Loucy (cell line): ENCODE measurements at regions not wholly inside any gene's neighbourhood (a gene's known extent, or its start where the extent isn't known, plus 50 kb on each side); places are given as distances from the start of the nearest gene placed in this dataset.

Experiments used
- H2AFZ ChIP-seq: fragments of 200-600 bp; sonication (generic); 2 replicates; pipeline ENCODE4 v1.6.0; 2016; ENCODE audit warnings: antibody characterized with exemption, mild to moderate bottlenecking, low read length, moderate library complexity
- H3F3A ChIP-seq: fragments of 200-600 bp; 2 replicates; pipeline ENCODE4 v1.6.0; 2016; ENCODE audit warnings: antibody characterized with exemption, low read depth, mild to moderate bottlenecking
- H3K27me3 ChIP-seq: fragments of 200-600 bp; sonication (generic); 2 replicates; pipeline ENCODE4 v1.6.1; 2014; ENCODE audit warnings: low read length, mild to moderate bottlenecking; ENCODE audit not compliant: insufficient read depth, poor library complexity, severe bottlenecking
- H3K36me3 ChIP-seq: fragments of 200-600 bp; sonication (generic); 2 replicates; pipeline ENCODE4 v1.6.1; 2016; ENCODE audit warnings: low read length; ENCODE audit not compliant: insufficient read depth
- H3K4me1 ChIP-seq: fragments of 200-600 bp; sonication (generic); 2 replicates; pipeline ENCODE4 v1.5.1; 2014; ENCODE audit warnings: low read length, mild to moderate bottlenecking; ENCODE audit not compliant: insufficient read depth, poor library complexity, severe bottlenecking
- H3K4me2 ChIP-seq: fragments of 200-600 bp; sonication (generic); 2 replicates; pipeline ENCODE4 v1.6.0; 2014; ENCODE audit warnings: antibody characterized with exemption, low read length, low read depth, mild to moderate bottlenecking; ENCODE audit not compliant: poor library complexity, severe bottlenecking
- H3K4me3 ChIP-seq: fragments of 200-600 bp; sonication (generic); 2 replicates; pipeline ENCODE4 v1.5.1; 2014; ENCODE audit warnings: low read length, mild to moderate bottlenecking, mixed read lengths; ENCODE audit not compliant: poor library complexity, severe bottlenecking
- H3K79me2 ChIP-seq: fragments of 200-600 bp; sonication (generic); 2 replicates; pipeline ENCODE4 v1.6.1; 2014; ENCODE audit warnings: low read length; ENCODE audit not compliant: insufficient read depth
- H3K9ac ChIP-seq: fragments of 200-600 bp; sonication (generic); 2 replicates; pipeline ENCODE4 v1.6.0; 2014; ENCODE audit warnings: mild to moderate bottlenecking, low read depth, low read length, moderate library complexity; ENCODE audit not compliant: poor library complexity, severe bottlenecking
- H3K9me2 ChIP-seq: fragments of 200-600 bp; sonication (generic); replicated peaks from 2 replicates; pipeline ENCODE4 v1.6.1; 2016; ENCODE audit warnings: low read depth, low read length, mixed read lengths
- H3K9me3 ChIP-seq: fragments of 200-600 bp; sonication (generic); 2 replicates; pipeline ENCODE4 v1.6.1; 2014; ENCODE audit warnings: mild to moderate bottlenecking, antibody characterized with exemption, low read length, low read depth; ENCODE audit not compliant: insufficient read depth
- H4K20me1 ChIP-seq: fragments of 200-600 bp; sonication (generic); 2 replicates; pipeline ENCODE4 v1.6.0; 2014; ENCODE audit warnings: antibody characterized with exemption, low read length, mild to moderate bottlenecking; ENCODE audit not compliant: insufficient read depth, poor library complexity, severe bottlenecking
- EZH2phosphoT487 ChIP-seq: fragments of 200-600 bp; IDR thresholded peaks from 2 replicates; pipeline ENCODE4 v1.6.1; 2018; ENCODE audit warnings: antibody characterized with exemption, mild to moderate bottlenecking, moderate library complexity, borderline replicate concordance
- TF ChIP-seq, protein P1 (sequence below): fragments of 200-600 bp; sonication (generic); conservative IDR thresholded peaks from 2 replicates; pipeline ENCODE4 v1.5.1; 2014; ENCODE audit warnings: mild to moderate bottlenecking, antibody characterized with exemption, low read length

DNA sequence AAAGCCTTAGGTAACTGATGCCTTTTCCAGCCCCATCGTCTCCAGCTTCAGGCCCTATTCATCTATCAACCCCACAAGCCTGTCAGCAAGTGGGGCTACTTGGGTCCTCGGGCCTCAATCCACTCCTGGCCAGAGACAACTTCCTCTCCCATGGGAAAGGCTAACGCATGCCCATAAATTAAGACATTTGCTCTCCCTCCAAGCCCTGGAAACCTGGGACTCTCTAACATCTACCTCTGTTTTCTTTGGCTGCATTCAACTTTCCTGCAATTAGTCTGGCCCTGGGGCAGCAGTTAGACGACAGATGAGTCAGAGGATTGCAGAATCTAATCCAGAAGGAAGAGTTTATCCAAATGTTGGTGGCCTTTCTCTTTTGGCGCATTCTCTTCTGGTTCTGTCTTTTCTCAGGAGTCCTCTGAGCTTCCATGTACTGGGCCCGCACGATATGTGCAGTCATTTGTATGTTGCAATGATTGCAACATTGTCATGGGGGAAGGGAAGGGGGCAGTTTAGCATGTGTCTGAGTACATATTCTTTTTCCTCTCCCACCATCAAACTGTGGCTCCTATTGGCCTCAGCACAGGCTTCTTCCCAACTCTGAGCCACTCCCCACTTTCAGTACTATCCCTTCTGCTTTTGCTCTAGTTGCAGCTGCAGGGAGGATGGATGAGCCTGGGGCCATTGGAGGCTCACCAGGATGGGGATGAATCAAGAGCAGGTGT is 54.4 kb downstream of the NAV1 start:
- H3K79me2 ChIP-seq = no peaks in the 10 kb centered on the region

DNA sequence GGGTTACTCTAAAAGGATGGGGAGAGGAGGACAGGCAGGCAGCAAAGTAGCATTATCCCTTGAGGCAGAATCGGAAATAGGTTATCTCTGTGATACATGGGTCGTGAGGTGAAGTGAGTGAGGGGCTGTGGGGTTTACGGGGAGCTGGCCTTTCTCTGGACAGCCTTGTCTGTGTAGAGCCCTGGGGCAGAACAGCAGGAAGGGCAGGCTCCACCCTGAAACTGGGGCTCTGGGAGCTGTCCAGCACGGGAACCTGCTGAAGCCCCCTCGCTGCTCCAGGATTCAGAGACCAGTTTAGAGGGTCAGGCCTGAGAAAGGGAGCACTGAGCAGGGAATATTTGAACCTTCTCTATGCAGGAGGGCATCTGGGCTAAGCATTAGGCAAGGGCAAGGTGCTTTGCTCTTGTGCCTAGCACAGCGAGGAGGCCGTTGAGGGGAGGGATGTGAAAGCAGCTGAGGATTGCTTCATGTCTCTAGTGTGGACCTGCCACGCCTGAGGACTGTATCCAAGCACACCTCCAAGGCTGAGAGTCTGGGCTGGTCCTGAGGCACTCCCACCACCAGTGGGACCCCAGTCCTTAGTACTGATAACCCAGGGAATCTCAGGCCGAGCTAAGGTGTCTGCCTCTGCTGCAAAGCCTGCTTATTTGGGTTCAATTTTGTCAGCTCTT is 55.8 kb downstream of the NAV1 start:
- no peak overlapping the region for H3K4me3 ChIP-seq
- no peaks in the 10 kb centered on the region for H3K4me1 ChIP-seq
- no peak overlapping the region for H3K4me2 ChIP-seq
- TF ChIP-seq EZH2phosphoT487 = no peak
- TF ChIP-seq, protein P1, sequence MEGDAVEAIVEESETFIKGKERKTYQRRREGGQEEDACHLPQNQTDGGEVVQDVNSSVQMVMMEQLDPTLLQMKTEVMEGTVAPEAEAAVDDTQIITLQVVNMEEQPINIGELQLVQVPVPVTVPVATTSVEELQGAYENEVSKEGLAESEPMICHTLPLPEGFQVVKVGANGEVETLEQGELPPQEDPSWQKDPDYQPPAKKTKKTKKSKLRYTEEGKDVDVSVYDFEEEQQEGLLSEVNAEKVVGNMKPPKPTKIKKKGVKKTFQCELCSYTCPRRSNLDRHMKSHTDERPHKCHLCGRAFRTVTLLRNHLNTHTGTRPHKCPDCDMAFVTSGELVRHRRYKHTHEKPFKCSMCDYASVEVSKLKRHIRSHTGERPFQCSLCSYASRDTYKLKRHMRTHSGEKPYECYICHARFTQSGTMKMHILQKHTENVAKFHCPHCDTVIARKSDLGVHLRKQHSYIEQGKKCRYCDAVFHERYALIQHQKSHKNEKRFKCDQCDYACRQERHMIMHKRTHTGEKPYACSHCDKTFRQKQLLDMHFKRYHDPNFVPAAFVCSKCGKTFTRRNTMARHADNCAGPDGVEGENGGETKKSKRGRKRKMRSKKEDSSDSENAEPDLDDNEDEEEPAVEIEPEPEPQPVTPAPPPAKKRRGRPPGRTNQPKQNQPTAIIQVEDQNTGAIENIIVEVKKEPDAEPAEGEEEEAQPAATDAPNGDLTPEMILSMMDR = no peak
- no peak overlapping the region for H2AFZ ChIP-seq
- no peaks in the 10 kb centered on the region for H3K36me3 ChIP-seq
- H3K27me3 ChIP-seq = no peaks in the 10 kb centered on the region
- no peaks in the 10 kb centered on the region for H3F3A ChIP-seq
- H3K9ac ChIP-seq = no peak overlapping the region
- no peaks in the 10 kb centered on the region for H4K20me1 ChIP-seq
- no peaks in the 10 kb centered on the region for H3K9me3 ChIP-seq
- H3K9me2 ChIP-seq = no peaks in the 10 kb centered on the region
- no peaks in the 10 kb centered on the region for H3K79me2 ChIP-seq

More for the DNA sequence above, 54.4 kb downstream of the NAV1 start:
- Histone ChIP-seq H3K36me3 (no peaks in the 10 kb centered on the region), H3F3A (no peaks in the 10 kb centered on the region), H3K4me2 (no peak overlapping the region), H3K27me3 (no peaks in the 10 kb centered on the region), H3K4me3 (no peak overlapping the region), H3K9ac (no peak overlapping the region), H3K9me3 (no peaks in the 10 kb centered on the region), H3K4me1 (no peaks in the 10 kb centered on the region), H3K9me2 (no peaks in the 10 kb centered on the region), H4K20me1 (no peaks in the 10 kb centered on the region), H2AFZ (no peak overlapping the region)
- TF ChIP-seq, protein P1 = no peak
- TF ChIP-seq EZH2phosphoT487 = no peak

DNA sequence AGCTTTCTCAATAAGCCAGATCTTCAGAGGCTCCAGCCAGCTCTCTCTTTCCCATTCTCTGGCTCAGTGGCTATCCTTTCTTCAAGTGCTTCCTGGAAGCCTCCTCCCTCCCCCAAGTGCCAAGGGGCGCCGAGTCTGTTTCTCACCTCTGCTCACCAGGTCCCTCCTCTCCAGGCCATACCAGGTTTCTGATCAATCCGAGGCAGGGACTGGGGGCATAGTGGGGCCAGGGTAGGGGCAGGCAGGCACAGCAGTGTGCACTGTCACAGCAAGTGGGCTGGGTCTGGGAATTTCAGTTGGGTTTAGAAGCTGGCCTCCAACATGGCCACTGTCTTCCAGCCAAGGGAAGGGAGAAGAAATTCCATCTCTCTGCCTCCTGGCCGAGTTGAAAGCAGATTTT is 56.5 kb downstream of the NAV1 start:
- H3K36me3 ChIP-seq = no peaks in the 10 kb centered on the region
- H3K4me1 ChIP-seq = no peaks in the 10 kb centered on the region
- no peak overlapping the region for H3K9ac ChIP-seq
- no peak overlapping the region for H3K4me3 ChIP-seq
- no peaks in the 10 kb centered on the region for H4K20me1 ChIP-seq
- no peaks in the 10 kb centered on the region for H3K9me3 ChIP-seq
- H2AFZ ChIP-seq = no peak overlapping the region
- no peaks in the 10 kb centered on the region for H3F3A ChIP-seq
- H3K4me2 ChIP-seq = no peak overlapping the region
- no peaks in the 10 kb centered on the region for H3K79me2 ChIP-seq
- no peaks in the 10 kb centered on the region for H3K27me3 ChIP-seq
- TF ChIP-seq EZH2phosphoT487 = no peak
- TF ChIP-seq, protein P1 = no peak
- H3K9me2 ChIP-seq = no peaks in the 10 kb centered on the region
